ENCODE measurements at regions not wholly inside any gene's neighbourhood (a gene's known extent, or its start where the extent isn't known, plus 50 kb on each side); places are given as distances from the start of the nearest gene placed in this dataset.

DNA sequence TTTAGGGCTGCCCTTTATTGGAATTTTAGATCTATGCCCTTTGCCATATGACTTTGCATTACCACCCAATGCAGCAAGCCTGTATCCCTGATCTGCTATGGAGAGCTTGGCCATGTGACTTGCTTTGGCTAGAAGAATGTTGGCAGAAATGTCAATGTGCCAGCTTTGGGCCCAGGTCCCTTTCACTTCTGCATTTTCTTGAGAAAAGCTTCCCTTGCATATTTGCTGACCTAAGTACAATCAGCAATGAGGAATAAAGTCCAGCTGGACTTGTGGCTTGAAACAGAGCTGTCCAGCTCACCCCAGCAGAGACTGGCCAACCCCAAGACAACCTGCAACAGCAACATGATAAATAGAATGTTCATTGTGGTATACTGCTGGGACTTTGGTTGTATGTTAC is 135.9 kb downstream of the PAH start:
- DNase-seq (no peak), ATAC-seq (no peak)
- intact Hi-C loops (cut with DNase I, micrococcal nuclease), result no loop called here

GRCh38 chr12:102776041-102776440 is 141.0 kb downstream of the PAH start:
- ATAC-seq, result no peak
- DNase-seq, result no peak
- intact Hi-C loops (cut with DNase I, micrococcal nuclease), result no loop called here

DNA sequence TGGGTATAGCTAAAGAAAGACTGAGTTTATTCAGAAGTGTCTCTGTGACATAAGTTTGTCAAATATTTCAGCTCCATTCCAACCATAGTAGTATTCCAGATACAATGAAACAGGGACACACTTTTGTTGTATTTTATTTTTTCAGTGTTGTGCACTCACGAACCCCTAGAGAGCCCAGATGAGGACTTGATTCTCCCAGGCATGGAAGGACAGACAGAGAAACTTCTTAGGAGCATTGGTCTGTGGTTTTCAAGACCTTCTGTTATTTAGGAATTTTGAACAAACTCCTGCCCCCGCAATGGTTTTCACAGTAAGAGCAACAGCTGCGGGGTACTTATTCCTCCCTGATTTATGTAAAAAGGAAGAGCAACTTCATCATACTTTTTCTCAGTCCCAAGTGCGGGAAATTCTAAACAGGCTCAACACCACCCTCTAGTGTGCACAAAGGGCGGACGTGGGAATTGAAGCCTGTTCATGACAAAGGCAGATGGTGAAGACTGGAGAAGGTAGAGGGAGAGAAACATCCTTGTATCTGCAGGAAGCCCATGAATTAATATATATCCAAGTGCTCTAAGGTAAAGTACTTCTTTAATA is 147.6 kb downstream of the PAH start:
- ATAC-seq, result no peak
- peak in 1 of 2 donors; percentile 15 for DNase-seq
- intact Hi-C loops (cut with DNase I, micrococcal nuclease), result no loop called here

- no peak for ATAC-seq
- intact Hi-C loops (cut with DNase I, micrococcal nuclease), result no loop called here
- DNase-seq, result no peak
Measured at GRCh38 chr12:102766961-102767360, 150.1 kb downstream of the PAH start.

DNA sequence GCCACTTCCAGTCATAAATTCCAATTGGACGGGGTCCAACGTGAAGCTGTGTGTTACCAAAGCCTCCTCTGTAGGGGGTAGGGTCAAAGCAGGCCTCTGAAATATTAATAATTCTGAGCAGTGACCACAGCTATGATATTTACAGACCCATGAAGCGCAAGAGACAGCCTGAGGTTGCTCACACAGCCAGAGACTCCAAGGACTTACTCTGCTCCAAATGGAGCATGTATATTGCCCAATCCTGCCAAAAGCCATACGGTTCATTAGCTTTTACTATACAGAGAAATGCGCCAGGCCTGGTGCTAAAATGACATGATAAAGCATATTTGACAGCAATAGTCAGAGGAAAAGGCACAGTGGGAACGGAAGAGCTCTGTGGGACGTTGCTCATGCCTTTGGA is 151.3 kb downstream of the PAH start:
- ATAC-seq (no peak), DNase-seq (no peak)
- intact Hi-C loops (cut with DNase I, micrococcal nuclease), result no loop called here

DNA sequence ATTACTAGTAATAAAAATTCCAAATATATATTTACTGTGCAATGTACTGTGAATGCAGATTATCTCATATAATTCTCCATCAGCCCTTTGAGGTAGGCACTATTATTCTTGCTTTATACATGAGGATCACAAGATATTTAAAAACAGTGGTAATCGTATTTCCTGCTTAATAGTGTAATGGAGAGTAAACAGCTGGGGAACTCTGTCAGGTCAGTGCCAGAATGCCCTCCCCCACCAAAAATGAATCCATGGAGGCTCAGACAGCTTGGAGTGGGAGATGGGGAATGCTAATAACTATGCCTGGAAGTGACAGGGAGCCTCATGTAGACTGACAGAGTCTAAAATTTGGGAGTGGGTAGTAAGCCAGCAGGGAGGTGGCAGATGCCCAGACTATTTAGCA is 153.6 kb downstream of the PAH start:
- DNase-seq, result no peak
- intact Hi-C loops (cut with DNase I, micrococcal nuclease), result no loop called here
- no peak for ATAC-seq

GRCh38 chr12:102763061-102763460 is 154.0 kb downstream of the PAH start:
- ATAC-seq (no peak), DNase-seq (no peak)
- intact Hi-C loops (cut with DNase I, micrococcal nuclease), result no loop called here

- ATAC-seq (no peak), DNase-seq (no peak)
- intact Hi-C loops (cut with DNase I, micrococcal nuclease), result no loop called here
Measured at GRCh38 chr12:102760322-102760721, 156.7 kb downstream of the PAH start.

DNA sequence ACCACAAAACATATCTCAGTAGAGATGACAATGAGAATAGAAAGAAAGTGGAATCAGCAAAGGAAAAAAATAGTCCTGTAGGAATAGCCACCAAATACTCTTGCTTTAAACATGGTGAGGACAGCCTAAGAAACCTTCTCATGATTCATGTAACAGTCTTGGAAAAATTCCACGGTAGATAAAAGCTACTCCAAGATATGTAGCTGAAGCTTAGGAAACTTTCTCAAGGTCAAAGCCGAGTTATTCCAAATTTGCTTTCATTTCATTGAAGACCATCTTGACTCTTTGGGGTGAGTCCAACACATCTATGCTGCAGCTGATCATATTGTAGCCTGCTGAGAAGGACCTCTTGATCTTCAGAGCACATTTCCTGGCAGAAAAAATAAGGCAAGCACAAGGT is 157.6 kb downstream of the PAH start:
- intact Hi-C loops (cut with DNase I, micrococcal nuclease), result no loop called here
- no peak for DNase-seq

GRCh38 chr12:102757882-102758226 is 159.2 kb downstream of the PAH start:
- ATAC-seq (no peak), DNase-seq (no peak)
- intact Hi-C loops (cut with DNase I, micrococcal nuclease), result no loop called here

More for the DNA sequence above, 157.6 kb downstream of the PAH start:
- ATAC-seq, result no peak

DNA sequence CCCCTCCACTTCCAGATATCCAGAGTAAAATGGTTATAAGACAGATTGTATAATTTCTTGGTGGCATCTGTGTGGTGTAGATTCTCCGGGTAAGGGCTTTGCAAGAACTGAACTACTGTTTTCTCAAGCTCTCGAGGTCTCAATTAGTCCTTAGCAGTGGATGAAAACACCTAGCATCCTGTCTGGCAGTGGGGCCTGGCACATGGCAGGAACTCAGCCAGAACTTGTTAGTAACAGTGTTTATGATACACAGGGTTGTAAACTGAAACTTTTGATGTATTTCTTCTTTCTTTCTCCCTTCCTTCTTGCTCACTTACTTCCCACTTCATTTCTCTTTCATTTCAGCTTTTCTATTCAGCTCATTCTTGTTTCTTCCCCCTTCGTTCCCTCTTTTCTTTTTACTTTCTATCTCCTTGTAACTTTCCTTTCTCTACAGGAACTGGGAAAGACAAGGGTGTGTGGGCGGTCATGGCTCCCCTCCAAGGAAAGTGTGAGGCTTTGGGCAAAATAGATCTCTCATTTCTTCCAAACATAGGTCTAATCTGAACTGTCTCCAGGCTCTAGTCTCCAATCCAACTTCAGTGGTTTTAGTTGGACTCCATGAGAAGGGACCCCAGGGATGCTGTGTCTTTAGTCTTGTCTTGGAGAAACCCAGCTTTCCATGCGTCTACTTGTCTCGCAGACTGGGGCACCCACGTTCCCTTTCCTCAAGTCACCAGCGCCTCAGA is 159.7 kb downstream of the PAH start:
- intact Hi-C loops (cut with DNase I, micrococcal nuclease), result no loop called here
- DNase-seq, result no peak
- no peak for ATAC-seq

GRCh38 chr12:102756530-102756929 is 160.5 kb downstream of the PAH start:
- ATAC-seq, result no peak
- no peak for DNase-seq
- intact Hi-C loops (cut with DNase I, micrococcal nuclease), result no loop called here

GRCh38 chr12:102755266-102755665 is 161.8 kb downstream of the PAH start:
- no peak for DNase-seq
- intact Hi-C loops (cut with DNase I, micrococcal nuclease), result no loop called here
- ATAC-seq, result no peak

GRCh38 chr12:102753802-102754201 is 163.2 kb downstream of the PAH start:
- no peak for ATAC-seq
- intact Hi-C loops (cut with DNase I, micrococcal nuclease), result no loop called here
- DNase-seq, result no peak

DNA sequence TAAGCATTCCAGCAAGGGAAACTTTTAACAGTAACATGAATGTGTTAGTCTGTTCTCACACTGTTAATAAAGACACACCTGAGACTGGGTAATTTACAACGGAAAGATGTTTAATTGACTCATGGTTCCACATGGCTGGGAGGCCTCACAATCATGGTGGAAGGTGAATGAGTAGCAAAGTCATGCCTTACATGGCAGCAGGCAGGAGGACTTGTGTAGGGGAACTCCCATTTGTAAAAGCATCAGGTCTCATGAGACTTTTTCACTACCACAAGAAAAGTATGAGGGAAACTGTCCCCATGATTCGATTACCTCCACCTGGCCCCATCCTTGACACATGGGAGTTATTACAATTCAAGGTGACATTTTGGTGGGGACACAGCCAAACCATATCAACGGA is 168.3 kb downstream of the PAH start:
- no peak for ATAC-seq
- DNase-seq, result no peak
- intact Hi-C loops (cut with DNase I, micrococcal nuclease), result no loop called here

DNA sequence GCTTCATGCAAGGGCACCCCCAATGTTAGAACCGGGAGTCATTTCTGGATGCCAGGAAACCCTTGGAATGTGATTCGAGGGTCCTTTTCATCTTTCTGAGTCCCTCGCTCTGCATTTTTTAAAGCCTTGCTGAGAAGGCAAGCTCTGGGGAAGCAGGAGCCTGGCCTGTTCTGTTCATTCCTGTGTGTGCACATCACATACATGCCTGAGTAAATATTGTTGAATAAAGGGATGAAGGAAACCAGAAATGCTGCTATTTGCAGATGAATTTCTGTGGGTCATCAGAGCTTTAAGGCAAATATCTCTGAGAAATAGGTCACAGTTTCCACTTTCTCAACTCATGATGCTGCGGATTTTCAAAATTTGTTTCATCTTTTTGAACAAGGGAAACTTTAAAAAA is 170.1 kb downstream of the PAH start:
- no peak for ATAC-seq
- intact Hi-C loops (cut with DNase I, micrococcal nuclease), result no loop called here

GRCh38 chr12:102745971-102746600 is 171.0 kb downstream of the PAH start:
- DNase-seq (no peak), ATAC-seq (no peak)
- intact Hi-C loops (cut with DNase I, micrococcal nuclease), result no loop called here

More for the DNA sequence above, 170.1 kb downstream of the PAH start:
- no peak for DNase-seq

DNA sequence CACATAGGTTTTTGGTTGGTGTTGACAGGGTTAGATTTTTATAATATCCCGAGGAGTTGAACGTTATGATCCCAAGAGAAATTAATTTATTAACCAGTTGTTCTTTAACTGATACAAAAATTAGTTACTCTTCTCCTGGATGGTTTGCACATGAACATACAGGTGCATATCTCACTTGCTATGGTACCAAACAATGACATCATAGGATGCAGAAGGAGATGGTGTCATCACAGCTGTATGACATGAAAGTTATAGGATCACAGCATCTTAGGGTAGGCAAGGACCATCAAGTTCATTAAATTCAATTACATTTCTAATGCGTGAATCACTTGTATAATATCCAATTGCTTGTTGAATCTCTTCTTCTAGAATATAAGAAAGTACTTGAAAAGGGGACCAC is 175.8 kb downstream of the PAH start:
- ATAC-seq (no peak), DNase-seq (no peak)
- intact Hi-C loops (cut with DNase I, micrococcal nuclease), result no loop called here

GRCh38 chr12:102740141-102740955 is 176.7 kb downstream of the PAH start:
- DNase-seq, result no peak
- intact Hi-C loops (cut with DNase I, micrococcal nuclease), result no loop called here
- no peak for ATAC-seq

GRCh38 chr12:102736328-102736727 is 180.7 kb downstream of the PAH start:
- intact Hi-C loops (cut with DNase I, micrococcal nuclease), result no loop called here
- ATAC-seq (no peak), DNase-seq (no peak)
